Jurkat, Clone E6-1 (cell line): ENCODE measurements at regions not wholly inside any gene's neighbourhood (a gene's known extent, or its start where the extent isn't known, plus 50 kb on each side); places are given as distances from the start of the nearest gene placed in this dataset.

Experiments used
- DNase-seq: peaks from one replicate; pipeline ENCODE4 v3.0.0-alpha.2; 2011; ENCODE audit warnings: low read depth, low spot score
- H3K4me3 ChIP-seq: 2 replicates; pipeline ENCODE4 v1.5.1; 2011; ENCODE audit warnings: mild to moderate bottlenecking, low read length, control low read depth, moderate library complexity

GRCh38 chr3:81299481-81299880 is 462.0 kb downstream of the GBE1 start:
- no peak for DNase-seq
- H3K4me3 ChIP-seq, result no peak overlapping the region

GRCh38 chr3:81295906-81296577 is 465.4 kb downstream of the GBE1 start:
- H3K4me3 ChIP-seq, result no peak overlapping the region
- no peak for DNase-seq

GRCh38 chr3:81293156-81293555 is 468.3 kb downstream of the GBE1 start:
- DNase-seq, result no peak
- no peak overlapping the region for H3K4me3 ChIP-seq

GRCh38 chr3:81291586-81291985 is 469.9 kb downstream of the GBE1 start:
- H3K4me3 ChIP-seq, result no peak overlapping the region
- DNase-seq, result no peak

GRCh38 chr3:81289676-81290075 is 471.8 kb downstream of the GBE1 start:
- no peak for DNase-seq
- no peak overlapping the region for H3K4me3 ChIP-seq

- H3K4me3 ChIP-seq, result no peak overlapping the region
- DNase-seq, result no peak
Observed at GRCh38 chr3:81279481-81280379, 481.7 kb downstream of the GBE1 start.

- no peak for DNase-seq
- H3K4me3 ChIP-seq, result no peak overlapping the region
Observed at GRCh38 chr3:81277853-81278252, 483.6 kb downstream of the GBE1 start.

GRCh38 chr3:81274671-81275070 is 486.8 kb downstream of the GBE1 start:
- DNase-seq, result no peak
- no peak overlapping the region for H3K4me3 ChIP-seq

- DNase-seq, result no peak
- H3K4me3 ChIP-seq, result no peak overlapping the region
Observed at GRCh38 chr3:81270603-81271379, 490.7 kb downstream of the GBE1 start.

- no peak for DNase-seq
- H3K4me3 ChIP-seq, result no peak overlapping the region
Observed at GRCh38 chr3:81268526-81268925, 492.9 kb downstream of the GBE1 start.

- no peak for DNase-seq
- H3K4me3 ChIP-seq, result no peak overlapping the region
Observed at GRCh38 chr3:81261996-81262395, 499.4 kb downstream of the GBE1 start.

GRCh38 chr3:81255463-81255862 is 506.0 kb downstream of the GBE1 start:
- DNase-seq, result no peak
- no peak overlapping the region for H3K4me3 ChIP-seq

- H3K4me3 ChIP-seq, result no peak overlapping the region
Observed at GRCh38 chr3:81251096-81251495, 510.3 kb downstream of the GBE1 start.

GRCh38 chr3:81249540-81250029 is 511.9 kb downstream of the GBE1 start:
- no peak for DNase-seq
- no peak overlapping the region for H3K4me3 ChIP-seq

More at GRCh38 chr3:81251096-81251495, 510.3 kb downstream of the GBE1 start:
- DNase-seq, result no peak

GRCh38 chr3:81245501-81245900 is 515.9 kb downstream of the GBE1 start:
- H3K4me3 ChIP-seq, result no peak overlapping the region
- no peak for DNase-seq

- no peak overlapping the region for H3K4me3 ChIP-seq
- no peak for DNase-seq
Observed at GRCh38 chr3:81245043-81245442, 516.4 kb downstream of the GBE1 start.

GRCh38 chr3:81244231-81244630 is 517.2 kb downstream of the GBE1 start:
- no peak overlapping the region for H3K4me3 ChIP-seq
- DNase-seq, result no peak

- DNase-seq, result peak; percentile 9
Observed at GRCh38 chr3:81242871-81243270, 518.6 kb downstream of the GBE1 start.

GRCh38 chr3:81237181-81237580 is 524.3 kb downstream of the GBE1 start:
- no peak for DNase-seq
- no peak overlapping the region for H3K4me3 ChIP-seq

More at GRCh38 chr3:81242871-81243270, 518.6 kb downstream of the GBE1 start:
- no peak overlapping the region for H3K4me3 ChIP-seq

- DNase-seq, result no peak
- no peak overlapping the region for H3K4me3 ChIP-seq
Observed at GRCh38 chr3:81218023-81218422, 543.4 kb downstream of the GBE1 start.
